PC-3 (cell line): ENCODE measurements at regions not wholly inside any gene's neighbourhood (a gene's known extent, or its start where the extent isn't known, plus 50 kb on each side); places are given as distances from the start of the nearest gene placed in this dataset.

Source experiments
- ATAC-seq: fragments of 200-7000 bp; cut with Tn5 transposase; 2 replicates; pipeline ENCODE4 v1.9.1; 2020; ENCODE audit warnings: mild to moderate bottlenecking, moderate library complexity
- BruUV-seq: library from RNA; stranded (reverse); fragments of 400-500 nt; replicated peaks from 2 replicates; lab custom pipeline; 2021; lab: Mats Ljungman, UMichigan
- CTCF ChIA-PET: fragments of 300-600 bp; sonication (Branson Sonifier 250); formaldehyde crosslinking; loops from one replicate; lab custom pipeline; 2022; ENCODE audit warnings: antibody characterized with exemption; lab: Charles Lee
- POLR2A ChIA-PET: fragments of 300-600 bp; sonication (Branson Sonifier 250); formaldehyde crosslinking; loops from one replicate; lab custom pipeline; 2022; ENCODE audit warnings: antibody characterized with exemption; ENCODE audit not compliant: unreplicated experiment; lab: Charles Lee
- DNase-seq: peaks from one replicate; pipeline ENCODE4 v3.0.0-alpha.2; 2015
- H2AFZ ChIP-seq: fragments of 300-600 bp; sonication (generic); 2 replicates; pipeline ENCODE4 v1.6.0; 2016; ENCODE audit warnings: antibody characterized with exemption, low read length
- H3F3A ChIP-seq: fragments of 300-600 bp; sonication (generic); one replicate; pipeline ENCODE4 v1.6.0; 2017; ENCODE audit warnings: antibody characterized with exemption, low read length, control low read depth, mild to moderate bottlenecking; ENCODE audit not compliant: unreplicated experiment
- H3K27ac ChIP-seq: fragments of 300-600 bp; sonication (generic); 2 replicates; pipeline ENCODE4 v1.5.1; 2016; ENCODE audit warnings: mild to moderate bottlenecking, low read length
- H3K27me3 ChIP-seq: fragments of 300-600 bp; sonication (generic); 2 replicates; pipeline ENCODE4 v1.6.1; 2016; ENCODE audit warnings: low read length, mixed read lengths
- H3K36me3 ChIP-seq: fragments of 300-600 bp; sonication (generic); 2 replicates; pipeline ENCODE4 v1.6.1; 2016; ENCODE audit warnings: low read depth, mixed run types, low read length, mixed read lengths
- H3K4me1 ChIP-seq: fragments of 300-600 bp; sonication (generic); 2 replicates; pipeline ENCODE4 v1.5.1; 2016; ENCODE audit warnings: low read length; ENCODE audit not compliant: insufficient read depth
- H3K4me2 ChIP-seq: fragments of 300-600 bp; sonication (generic); 2 replicates; pipeline ENCODE4 v1.6.0; 2016; ENCODE audit warnings: low read length
- H3K4me3 ChIP-seq: fragments of 300-600 bp; sonication (generic); 2 replicates; pipeline ENCODE4 v1.5.1; 2016; ENCODE audit warnings: mild to moderate bottlenecking, low read length, mixed read lengths
- H3K79me2 ChIP-seq: fragments of 300-600 bp; sonication (generic); 2 replicates; pipeline ENCODE4 v1.6.1; 2017; ENCODE audit warnings: low read length, mixed read lengths
- H3K9ac ChIP-seq: fragments of 300-600 bp; sonication (generic); 2 replicates; pipeline ENCODE4 v1.6.0; 2016; ENCODE audit warnings: mild to moderate bottlenecking, low read length
- H3K9me2 ChIP-seq: fragments of 300-600 bp; sonication (generic); replicated peaks from 2 replicates; pipeline ENCODE4 v1.6.1; 2016; ENCODE audit warnings: mixed run types, low read length, mixed read lengths
- H3K9me3 ChIP-seq: fragments of 300-600 bp; sonication (generic); 2 replicates; pipeline ENCODE4 v1.6.1; 2016; ENCODE audit warnings: low read length, mixed read lengths
- H4K20me1 ChIP-seq: fragments of 300-600 bp; sonication (generic); 2 replicates; pipeline ENCODE4 v1.6.1; 2016; ENCODE audit warnings: low read length, mixed read lengths
- CTCF ChIP-seq: fragments of 300-600 bp; sonication (generic); conservative IDR thresholded peaks from 2 replicates; pipeline ENCODE4 v1.5.1; 2017; ENCODE audit warnings: antibody characterized with exemption, low read depth, mild to moderate bottlenecking, low read length
- EZH2 ChIP-seq: fragments of 300-600 bp; sonication (generic); IDR thresholded peaks from one replicate; pipeline ENCODE4 v1.6.1; 2017; ENCODE audit warnings: antibody characterized with exemption, mild to moderate bottlenecking, low read length; ENCODE audit not compliant: unreplicated experiment
- EZH2phosphoT487 ChIP-seq: fragments of 300-600 bp; sonication (generic); IDR thresholded peaks from 2 replicates; pipeline ENCODE4 v1.6.1; 2018; ENCODE audit warnings: mild to moderate bottlenecking, antibody characterized with exemption, low read length, borderline replicate concordance
- intact Hi-C: fragments of 100-400 bp; cut with micrococcal nuclease; formaldehyde crosslinking; loops from 2 replicates; pipeline ENCODE4 v1.9.0; 2023

- Histone ChIP-seq H3K27me3 (peaks cover 38% of the 10 kb centered on the region), H3K9me2 (no peaks in the 10 kb centered on the region), H2AFZ (no peak overlapping the region), H3K79me2 (no peaks in the 10 kb centered on the region), H3K4me3 (no peak overlapping the region), H3K36me3 (no peaks in the 10 kb centered on the region), H3K27ac (no peak overlapping the region), H3K9ac (no peak overlapping the region), H3F3A (no peaks in the 10 kb centered on the region), H3K4me2 (no peak overlapping the region), H4K20me1 (no peaks in the 10 kb centered on the region), H3K4me1 (no peaks in the 10 kb centered on the region), H3K9me3 (no peaks in the 10 kb centered on the region)
- BruUV-seq: no TSS peak
- POLR2A ChIA-PET: no interaction called here
- no peak for TF ChIP-seq EZH2
- TF ChIP-seq EZH2phosphoT487: no peak
- no peak for TF ChIP-seq CTCF
- CTCF ChIA-PET: interaction anchor here (0.7 kb wide), 1 partner anchor 583 kb away, joined by 5 read pairs; no protein-coding TSS in a partner anchor
- DNase-seq (no peak), ATAC-seq (no peak)
- intact Hi-C loops: no loop called here
Measured at GRCh38 chr12:59240048-59240447, 319.7 kb upstream of the LRIG3 start.

DNA sequence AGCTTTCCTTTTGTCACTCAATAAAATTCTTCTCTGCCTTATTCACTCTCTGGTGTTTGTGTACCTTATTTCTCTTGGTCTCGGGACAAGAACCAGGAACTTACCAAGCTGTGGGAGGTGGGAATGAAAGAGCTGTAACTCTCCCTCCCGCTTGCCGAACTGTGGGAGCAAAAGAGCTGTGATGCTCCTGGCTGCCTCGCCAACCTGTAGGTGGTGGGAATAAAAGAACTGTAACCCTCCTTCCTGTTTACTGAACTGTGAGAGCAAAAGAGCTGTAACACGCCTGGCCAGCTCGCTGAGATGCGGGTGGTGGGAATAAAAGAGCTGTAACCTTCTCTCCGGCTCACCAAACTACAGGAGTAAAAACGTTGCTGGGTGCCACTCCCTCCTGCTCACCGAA is 314.1 kb upstream of the LRIG3 start:
- Histone ChIP-seq H3K4me2 (no peak overlapping the region), H3K9me2 (no peaks in the 10 kb centered on the region), H3K9me3 (no peaks in the 10 kb centered on the region), H3K4me1 (no peaks in the 10 kb centered on the region), H3F3A (no peaks in the 10 kb centered on the region), H3K27ac (no peak overlapping the region), H3K79me2 (no peaks in the 10 kb centered on the region), H3K36me3 (no peaks in the 10 kb centered on the region), H3K9ac (no peak overlapping the region), H3K27me3 (peaks cover 29% of the 10 kb centered on the region), H3K4me3 (no peak overlapping the region), H2AFZ (no peak overlapping the region), H4K20me1 (no peaks in the 10 kb centered on the region)
- no TSS peak for BruUV-seq
- DNase-seq: no peak
- ChIA-PET POLR2A (no interaction called here), CTCF (no interaction called here)
- intact Hi-C loops: no loop called here
- no peak for ATAC-seq
- no peak for TF ChIP-seq EZH2
- TF ChIP-seq CTCF: no peak
- no peak for TF ChIP-seq EZH2phosphoT487

- no peaks in the 10 kb centered on the region for H3K9me2 ChIP-seq
- no peaks in the 10 kb centered on the region for H3K9me3 ChIP-seq
- no peaks in the 10 kb centered on the region for H3K4me1 ChIP-seq
- intact Hi-C loops: no loop called here
- H3K36me3 ChIP-seq: no peaks in the 10 kb centered on the region
- no peaks in the 10 kb centered on the region for H3K79me2 ChIP-seq
- H3K4me3 ChIP-seq: no peak overlapping the region
- TF ChIP-seq EZH2 (no peak), CTCF (no peak), EZH2phosphoT487 (no peak)
- ATAC-seq (no peak), DNase-seq (no peak)
- H3K27ac ChIP-seq: no peak overlapping the region
- ChIA-PET POLR2A (no interaction called here), CTCF (no interaction called here)
- H4K20me1 ChIP-seq: no peaks in the 10 kb centered on the region
- no peak overlapping the region for H3K9ac ChIP-seq
- H3K4me2 ChIP-seq: no peak overlapping the region
- H2AFZ ChIP-seq: no peak overlapping the region
- no TSS peak for BruUV-seq
- no peaks in the 10 kb centered on the region for H3F3A ChIP-seq
- H3K27me3 ChIP-seq: peaks cover 23% of the 10 kb centered on the region
Measured at GRCh38 chr12:59230334-59230733, 310.0 kb upstream of the LRIG3 start.
